GM12878 (cell line): ENCODE measurements at regions not wholly inside any gene's neighbourhood (a gene's known extent, or its start where the extent isn't known, plus 50 kb on each side); places are given as distances from the start of the nearest gene placed in this dataset.

Source experiments
- ATAC-seq: fragments of 200-7000 bp; cut with Tn5 transposase; 3 replicates; pipeline ENCODE4 v1.9.1; 2020; ENCODE audit warnings: mild to moderate bottlenecking, moderate library complexity
- BruUV-seq: library from RNA; stranded (reverse); fragments of 400-500 nt; replicated peaks from 2 replicates; lab custom pipeline; 2021; lab: Mats Ljungman, UMichigan
- CTCF ChIA-PET: fragments of 300-600 bp; sonication (Branson Sonifier 250); formaldehyde crosslinking; extraction: SDS; loops from one replicate; lab custom pipeline; 2021; ENCODE audit warnings: inconsistent platforms; lab: Yijun Ruan, JAX
- POLR2A ChIA-PET: fragments of 350-600 bp; formaldehyde crosslinking; extraction: SDS; loops from one replicate; lab custom pipeline; 2021; ENCODE audit warnings: inconsistent platforms; lab: Charles Lee
- RAD21 ChIA-PET: fragments of 300-600 bp; sonication (Branson Sonifier 250); formaldehyde crosslinking; loops from one replicate; lab custom pipeline; 2023; ENCODE audit warnings: antibody characterized with exemption; ENCODE audit not compliant: unreplicated experiment; lab: Charles Lee
- SMC1A ChIA-PET: fragments of 300-600 bp; sonication (Branson Sonifier 250); formaldehyde crosslinking; loops from one replicate; lab custom pipeline; 2023; ENCODE audit not compliant: unreplicated experiment, uncharacterized antibody; lab: Charles Lee
- DNase-seq: peaks from one replicate; pipeline ENCODE4 v3.0.0-alpha.2; 2011; ENCODE audit warnings: low read depth, low spot score
- FAIRE-seq: peaks from 3 replicates; lab custom pipeline; 2011; peaks lifted over from hg19 to GRCh38; lab: Jason Lieb, UNC
- H2AFZ ChIP-seq: 2 replicates; pipeline ENCODE4 v1.6.0; 2011; ENCODE audit warnings: low read depth, low read length, control low read depth; ENCODE audit not compliant: control insufficient read depth
- H3K27ac ChIP-seq: 2 replicates; pipeline ENCODE4 v1.5.1; 2011; ENCODE audit warnings: control low read depth; ENCODE audit not compliant: control insufficient read depth, insufficient read depth
- H3K27me3 ChIP-seq, 2 experiments: replicated peaks in 1 of 2; 2 replicates each; pipeline versions ENCODE4 v1.6.0 to v1.6.1; 2011; ENCODE audit warnings: low read length in 1 of 2; ENCODE audit not compliant: control insufficient read depth in 2 of 2, insufficient read depth in 2 of 2
- H3K36me3 ChIP-seq, 2 experiments: 2 replicates each; pipeline ENCODE4 v1.5.1; 2011; ENCODE audit warnings: low read length in 1 of 2; ENCODE audit not compliant: control insufficient read depth in 2 of 2, insufficient read depth in 2 of 2
- H3K4me1 ChIP-seq: 2 replicates; pipeline ENCODE4 v1.6.1; 2011; ENCODE audit warnings: mild to moderate bottlenecking, low read length, moderate library complexity, mixed read lengths; ENCODE audit not compliant: control insufficient read depth, insufficient read depth
- H3K4me2 ChIP-seq: 2 replicates; pipeline ENCODE4 v1.6.0; 2011; ENCODE audit warnings: control low read depth; ENCODE audit not compliant: control insufficient read depth, insufficient read depth
- H3K4me3 ChIP-seq: fragments of 200-600 bp; sonication (generic); 2 replicates; pipeline ENCODE4 v1.5.1; 2016
- H3K79me2 ChIP-seq: 2 replicates; pipeline ENCODE4 v1.6.0; 2011; ENCODE audit warnings: low read length; ENCODE audit not compliant: control insufficient read depth, insufficient read depth
- H3K9ac ChIP-seq: 2 replicates; pipeline ENCODE4 v1.8.0; 2011; ENCODE audit warnings: low read length, control low read depth, mixed read lengths; ENCODE audit not compliant: control insufficient read depth, insufficient read depth
- H3K9me3 ChIP-seq: replicated peaks from 3 replicates; pipeline ENCODE4 v1.5.1; 2011; ENCODE audit warnings: mild to moderate bottlenecking, low read length; ENCODE audit not compliant: control insufficient read depth, insufficient read depth
- H4K20me1 ChIP-seq: 2 replicates; pipeline ENCODE4 v1.6.0; 2011; ENCODE audit not compliant: control insufficient read depth, insufficient read depth
- FOS ChIP-seq: IDR thresholded peaks from 3 replicates; pipeline ENCODE4 v1.6.1; 2011; ENCODE audit warnings: borderline replicate concordance; ENCODE audit not compliant: insufficient read length; ENCODE audit errors: extremely low read depth
- POLR2AphosphoS2 ChIP-seq: IDR thresholded peaks from 2 replicates; pipeline ENCODE4 v1.6.1; 2011; ENCODE audit warnings: low read depth, mild to moderate bottlenecking, low read length, improper control_type of control experiment, moderate library complexity
- SREBF1 ChIP-seq: IDR thresholded peaks from 2 replicates; pipeline ENCODE4 v1.6.1; 2012; ENCODE audit warnings: mild to moderate bottlenecking, low read length
- WGBS: methylation state at CpG from one replicate; pipeline ENCODE4 v1.1.6; 2016; ENCODE audit warnings: low lambda C conversion rate; ENCODE audit not compliant: insufficient replicate concordance, insufficient coverage; ENCODE audit errors: missing lambda C conversion rate; 5-methylcytosine and 5-hydroxymethylcytosine counted together
- in situ Hi-C: fragments of 300-500 bp; cut with MboI; formaldehyde crosslinking; loops from 9 replicates; pipeline ENCODE4 v1.14.3; 2018; ENCODE audit warnings: mixed read lengths
- intact Hi-C: fragments of 100-400 bp; cut with micrococcal nuclease; formaldehyde crosslinking; loops from one replicate; pipeline ENCODE4 v1.14.2; 2022; ENCODE audit not compliant: unreplicated experiment

DNA sequence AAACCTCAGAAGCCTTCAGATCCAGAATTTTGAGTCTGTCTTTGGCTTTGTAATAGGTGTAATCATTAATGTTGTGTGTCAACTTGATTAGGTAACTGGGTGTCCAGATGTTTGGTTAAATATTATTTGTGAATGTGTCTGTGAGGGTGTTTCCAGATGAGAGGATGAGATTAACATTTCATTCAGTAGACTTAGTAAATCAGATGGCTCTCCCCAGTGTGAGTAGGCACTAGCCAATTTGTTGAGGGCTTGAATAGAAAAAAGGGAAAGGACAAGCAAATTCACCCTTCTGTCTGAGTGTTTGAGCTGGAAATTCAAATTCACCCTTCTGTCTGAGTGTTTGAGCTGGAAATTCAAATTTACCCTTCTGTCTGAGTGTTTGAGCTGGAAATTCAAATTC lies 932.2 kb downstream of the SLC6A15 start:
- no peak for FAIRE-seq
- Histone ChIP-seq H3K27me3 (no peaks in the 10 kb centered on the region), H3K4me2 (no peak overlapping the region), H3K79me2 (no peaks in the 10 kb centered on the region), H3K9me3 (no peaks in the 10 kb centered on the region), H2AFZ (no peak overlapping the region), H3K9ac (no peak overlapping the region), H3K36me3 (no peaks in the 10 kb centered on the region), H3K27ac (no peak overlapping the region), H3K4me1 (no peaks in the 10 kb centered on the region), H4K20me1 (no peaks in the 10 kb centered on the region), H3K4me3 (no peak overlapping the region)
- in situ Hi-C loops (no loop called here), intact Hi-C loops (no loop called here)
- ChIA-PET POLR2A (no interaction called here), CTCF (no interaction called here), RAD21 (interaction anchor here (1.4 kb wide), 1 partner anchor 41 kb away, joined by 3 read pairs; no protein-coding TSS in a partner anchor), SMC1A (interaction anchor here (0.8 to 1.4 kb wide), 3 partner anchors 11 to 34 kb away, joined by 4 to 6 read pairs (median 4); no protein-coding TSS in a partner anchor)
- no peak for DNase-seq
- ATAC-seq: no peak
- no TSS peak for BruUV-seq
- no peak for TF ChIP-seq POLR2AphosphoS2
- TF ChIP-seq FOS: no peak

DNA sequence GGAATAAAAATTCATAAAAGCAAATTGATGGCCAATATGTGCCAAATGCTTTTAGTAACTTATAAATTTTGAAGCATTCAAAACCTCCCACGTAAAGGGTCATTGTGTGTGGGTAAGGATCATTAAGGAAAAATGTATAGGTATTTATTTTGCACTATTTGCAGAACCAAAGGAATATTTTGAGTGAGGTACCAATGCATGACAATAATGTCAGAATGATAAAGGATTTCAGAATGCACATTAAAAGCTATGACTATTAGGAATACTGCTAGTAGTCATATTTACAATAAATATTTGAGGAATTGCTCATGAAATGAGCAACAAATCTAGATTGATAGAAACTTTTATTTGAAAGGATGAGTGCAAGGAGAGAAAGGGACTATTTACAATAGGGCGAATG lies 932.8 kb downstream of the SLC6A15 start:
- Histone ChIP-seq H3K79me2 (no peaks in the 10 kb centered on the region), H3K9ac (no peak overlapping the region), H3K27me3 (no peaks in the 10 kb centered on the region), H3K9me3 (no peaks in the 10 kb centered on the region), H2AFZ (no peak overlapping the region), H3K4me2 (no peak overlapping the region), H3K27ac (no peak overlapping the region), H3K36me3 (no peaks in the 10 kb centered on the region), H3K4me1 (no peaks in the 10 kb centered on the region), H3K4me3 (no peak overlapping the region), H4K20me1 (no peaks in the 10 kb centered on the region)
- DNase-seq (no peak), ATAC-seq (no peak), FAIRE-seq (no peak)
- ChIA-PET RAD21 (no interaction called here), CTCF (no interaction called here), POLR2A (no interaction called here), SMC1A (no interaction called here)
- in situ Hi-C loops (no loop called here), intact Hi-C loops (no loop called here)
- TF ChIP-seq SREBF1: no peak
- WGBS: 0% methylated on average over 2 of the region's 2 CpGs
- BruUV-seq: no TSS peak
